Astrocyte of the spinal cord (primary cell): ENCODE measurements at regions not wholly inside any gene's neighbourhood (a gene's known extent, or its start where the extent isn't known, plus 50 kb on each side); places are given as distances from the start of the nearest gene placed in this dataset.

ENCODE experiments used
- DNase-seq: peaks from one replicate; pipeline ENCODE4 v3.0.0; 2011; ENCODE audit warnings: low read depth, low spot score
- H3K4me3 ChIP-seq: 2 replicates; pipeline ENCODE4 v1.5.1; 2011; ENCODE audit warnings: low read depth, mild to moderate bottlenecking, low read length, moderate library complexity
- in situ Hi-C: cut with HindIII; loops from 2 replicates; pipeline ENCODE4 v1.10.0; 2017; ENCODE audit warnings: low sequenced_read_pairs
- TF ChIP-seq, protein P1 (sequence below): IDR thresholded peaks from 2 replicates; pipeline ENCODE4 v1.5.1; 2012; ENCODE audit warnings: low read depth, mild to moderate bottlenecking, low read length, inconsistent platforms

DNA sequence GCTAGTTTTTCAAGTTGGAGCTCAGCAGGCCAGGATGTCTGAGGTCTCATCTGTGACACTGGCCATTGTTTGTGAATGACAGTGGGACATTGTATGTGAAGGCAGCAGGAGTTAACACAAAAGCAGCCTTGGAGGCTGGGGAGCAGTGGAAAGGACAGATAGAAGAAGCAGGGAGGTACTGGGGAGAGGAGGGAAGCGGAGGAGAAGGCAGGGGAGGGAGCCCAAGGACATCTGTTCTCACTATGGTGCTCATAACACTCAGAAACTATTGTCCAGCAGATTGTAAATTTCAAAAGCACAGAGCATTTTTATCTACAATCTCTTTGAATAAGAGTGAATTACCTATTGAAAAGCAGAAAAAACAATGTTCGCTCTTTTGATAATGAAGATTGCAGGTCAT, 253.6 kb upstream of the DIPK2B start:
- DNase-seq = no peak
- in situ Hi-C loops = no loop called here
- no peak overlapping the region for H3K4me3 ChIP-seq
- TF ChIP-seq, protein P1, sequence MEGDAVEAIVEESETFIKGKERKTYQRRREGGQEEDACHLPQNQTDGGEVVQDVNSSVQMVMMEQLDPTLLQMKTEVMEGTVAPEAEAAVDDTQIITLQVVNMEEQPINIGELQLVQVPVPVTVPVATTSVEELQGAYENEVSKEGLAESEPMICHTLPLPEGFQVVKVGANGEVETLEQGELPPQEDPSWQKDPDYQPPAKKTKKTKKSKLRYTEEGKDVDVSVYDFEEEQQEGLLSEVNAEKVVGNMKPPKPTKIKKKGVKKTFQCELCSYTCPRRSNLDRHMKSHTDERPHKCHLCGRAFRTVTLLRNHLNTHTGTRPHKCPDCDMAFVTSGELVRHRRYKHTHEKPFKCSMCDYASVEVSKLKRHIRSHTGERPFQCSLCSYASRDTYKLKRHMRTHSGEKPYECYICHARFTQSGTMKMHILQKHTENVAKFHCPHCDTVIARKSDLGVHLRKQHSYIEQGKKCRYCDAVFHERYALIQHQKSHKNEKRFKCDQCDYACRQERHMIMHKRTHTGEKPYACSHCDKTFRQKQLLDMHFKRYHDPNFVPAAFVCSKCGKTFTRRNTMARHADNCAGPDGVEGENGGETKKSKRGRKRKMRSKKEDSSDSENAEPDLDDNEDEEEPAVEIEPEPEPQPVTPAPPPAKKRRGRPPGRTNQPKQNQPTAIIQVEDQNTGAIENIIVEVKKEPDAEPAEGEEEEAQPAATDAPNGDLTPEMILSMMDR = no peak

DNA sequence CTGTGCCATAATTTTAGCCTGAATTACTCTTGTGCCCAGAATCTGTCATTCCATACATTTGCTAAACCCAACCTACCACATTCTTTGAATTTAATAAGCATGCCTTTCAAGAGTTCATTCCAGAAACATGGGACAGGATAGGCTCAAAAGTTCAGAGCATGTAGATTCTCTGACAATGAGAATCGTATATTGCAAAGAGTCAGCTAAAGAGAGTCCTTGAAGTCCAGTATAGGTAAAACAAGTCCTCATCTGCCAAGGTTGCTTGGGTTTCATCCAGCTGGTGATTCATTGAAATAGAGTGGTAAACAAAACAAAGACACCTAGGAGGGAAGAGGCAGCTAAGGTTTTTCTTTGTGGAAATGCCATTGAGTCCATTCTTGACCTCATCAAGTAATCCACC, 249.3 kb upstream of the DIPK2B start:
- in situ Hi-C loops = no loop called here
- peak; percentile 17 for DNase-seq
- TF ChIP-seq, protein P1 = no peak
- H3K4me3 ChIP-seq = no peak overlapping the region

DNA sequence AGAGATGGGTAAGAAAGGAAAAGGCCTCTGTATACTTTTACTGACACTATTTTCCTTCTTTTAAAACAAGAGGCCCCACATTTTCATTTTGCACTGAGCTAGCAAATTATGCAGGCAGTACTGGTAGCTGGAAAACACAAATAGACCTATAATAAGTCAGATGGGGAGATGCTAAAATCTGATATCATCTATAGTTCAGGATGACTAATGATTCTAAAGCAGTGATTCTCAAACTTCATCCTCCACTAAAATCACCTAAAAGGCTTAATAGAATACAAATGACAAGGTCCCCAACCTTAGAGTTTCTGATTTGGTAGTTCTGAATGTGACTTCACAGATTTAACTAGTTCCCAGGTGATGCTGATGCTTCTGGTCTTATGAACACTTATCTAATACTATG, 247.3 kb upstream of the DIPK2B start:
- TF ChIP-seq, protein P1 = no peak
- DNase-seq = no peak
- in situ Hi-C loops = no loop called here
- H3K4me3 ChIP-seq = no peak overlapping the region

DNA sequence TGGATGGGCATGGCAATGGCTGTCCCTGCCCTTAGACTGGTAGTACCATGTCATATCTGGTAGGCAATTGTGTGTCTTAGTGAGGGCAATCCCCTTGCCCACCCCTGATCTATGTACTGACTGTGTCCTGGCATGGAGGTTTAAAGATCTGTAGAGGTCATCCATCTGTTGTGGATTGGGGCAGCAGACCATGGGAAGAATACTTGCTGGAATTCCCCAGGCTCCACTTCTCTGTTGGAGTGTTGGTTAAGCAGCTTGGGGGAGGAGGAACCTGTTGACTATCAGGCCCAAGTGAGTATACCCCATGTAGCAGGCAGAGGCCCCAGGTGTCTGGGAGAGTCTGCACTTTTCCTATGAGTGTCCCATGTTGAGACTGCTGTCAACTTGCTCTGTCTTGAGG, 246.7 kb upstream of the DIPK2B start:
- in situ Hi-C loops = no loop called here
- TF ChIP-seq, protein P1 = no peak
- no peak for DNase-seq
- no peak overlapping the region for H3K4me3 ChIP-seq

DNA sequence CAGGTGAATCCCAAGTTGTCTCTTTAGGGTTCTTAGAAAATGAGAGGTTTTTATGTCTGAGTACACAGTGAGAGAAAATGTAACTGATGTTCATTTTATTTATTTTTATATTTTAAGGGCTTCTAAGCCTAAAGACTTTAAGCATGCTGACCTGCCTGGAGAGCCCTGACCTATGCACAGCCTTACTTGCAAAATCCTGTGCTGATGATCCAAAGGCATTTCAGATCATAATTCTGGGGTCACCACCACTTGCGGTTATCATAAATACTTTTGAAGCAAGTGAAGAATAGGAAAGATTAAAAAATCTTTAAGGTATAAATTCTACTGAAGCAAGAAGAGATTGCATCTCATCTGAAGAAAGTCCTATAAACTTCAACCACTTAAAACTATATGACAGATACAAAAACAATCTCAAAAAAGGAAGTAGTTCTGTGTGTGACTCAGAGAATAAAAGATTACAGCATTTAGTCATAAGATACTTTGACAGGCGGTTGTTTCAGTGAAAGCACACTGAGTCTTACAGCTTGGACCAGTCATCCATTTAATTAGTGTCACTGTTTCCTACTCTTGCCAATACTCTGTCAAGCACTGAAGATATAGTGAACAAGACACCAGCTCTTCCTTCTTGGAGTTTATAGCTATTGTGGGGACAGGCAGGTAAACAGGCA, 245.2 kb upstream of the DIPK2B start:
- TF ChIP-seq, protein P1 = no peak
- in situ Hi-C loops = no loop called here
- no peak overlapping the region for H3K4me3 ChIP-seq
- DNase-seq = peak; percentile 59

DNA sequence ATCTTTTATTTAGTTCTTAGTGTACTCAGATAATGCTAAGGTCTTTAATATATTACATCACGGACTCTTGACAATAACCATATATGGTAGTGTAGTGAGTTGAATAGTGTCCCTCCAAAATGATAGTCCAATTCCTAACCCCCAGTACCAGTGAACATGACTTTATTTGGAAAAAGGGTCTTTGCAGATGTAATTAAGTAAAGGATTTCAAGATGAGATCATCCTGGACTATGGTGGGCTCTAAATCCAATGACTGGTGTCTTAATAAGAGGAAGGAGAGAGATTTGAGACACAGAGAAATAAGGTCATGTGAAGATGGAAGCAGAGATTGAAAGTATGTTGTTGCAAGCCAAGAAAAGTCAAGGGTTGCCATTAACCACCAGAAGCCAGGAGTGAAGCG, 236.5 kb upstream of the DIPK2B start:
- no peak for DNase-seq
- TF ChIP-seq, protein P1 = no peak
- H3K4me3 ChIP-seq = no peak overlapping the region
- in situ Hi-C loops = no loop called here
